Upper lobe of right lung (tissue), 1 donor: ENCODE measurements at regions not wholly inside any gene's neighbourhood (a gene's known extent, or its start where the extent isn't known, plus 50 kb on each side); places are given as distances from the start of the nearest gene placed in this dataset.

Experiments
- ATAC-seq: fragments of 200-7000 bp; cut with Tn5 transposase; one replicate; pipeline ENCODE4 v1.9.1; 2020; ENCODE audit warnings: mild to moderate bottlenecking, moderate library complexity
- DNase-seq: peaks from one replicate; pipeline ENCODE4 v3.0.0-alpha.2; 2020
- H3K27ac ChIP-seq: fragments of 200-600 bp; one replicate; pipeline ENCODE4 v1.8.0; 2022
- H3K27me3 ChIP-seq: fragments of 200-600 bp; one replicate; pipeline ENCODE4 v1.8.0; 2022; ENCODE audit warnings: mild to moderate bottlenecking
- H3K36me3 ChIP-seq: fragments of 200-600 bp; one replicate; pipeline ENCODE4 v1.8.0; 2022
- H3K4me1 ChIP-seq: fragments of 200-600 bp; one replicate; pipeline ENCODE4 v1.8.0; 2022
- H3K4me3 ChIP-seq: fragments of 200-600 bp; one replicate; pipeline ENCODE4 v1.8.0; 2022; ENCODE audit warnings: mild to moderate bottlenecking
- H3K9me3 ChIP-seq: fragments of 200-600 bp; one replicate; pipeline ENCODE4 v1.8.0; 2022
- CTCF ChIP-seq: fragments of 200-600 bp; IDR thresholded peaks from one replicate; pipeline ENCODE4 v1.8.0; 2022; ENCODE audit warnings: antibody characterized with exemption
- intact Hi-C: fragments of 100-400 bp; cut with DNase I; formaldehyde crosslinking; loops from one replicate; pipeline ENCODE4 v1.11.0; 2022
- donor health status: DM: no; HTN: yes; CAD: no; lungs with severe emphysema.

- Histone ChIP-seq H3K4me3 (no peak overlapping the region), H3K4me1 (no peaks in the 10 kb centered on the region), H3K36me3 (no peaks in the 10 kb centered on the region), H3K27me3 (no peaks in the 10 kb centered on the region), H3K9me3 (no peaks in the 10 kb centered on the region), H3K27ac (no peak overlapping the region)
- peak; percentile 26 for DNase-seq
- TF ChIP-seq CTCF = no peak
- intact Hi-C loops = no loop called here
- ATAC-seq = no peak
Observed at GRCh38 chr2:126796931-126797621, 101.6 kb upstream of the TEX51 start.

GRCh38 chr2:126797622-126798275 is 100.9 kb upstream of the TEX51 start:
- Histone ChIP-seq H3K9me3 (no peaks in the 10 kb centered on the region), H3K27ac (no peak overlapping the region), H3K4me1 (no peaks in the 10 kb centered on the region), H3K4me3 (no peak overlapping the region), H3K36me3 (no peaks in the 10 kb centered on the region), H3K27me3 (no peaks in the 10 kb centered on the region)
- no peak for ATAC-seq
- DNase-seq = peak; percentile 48
- TF ChIP-seq CTCF = no peak
- intact Hi-C loops = no loop called here

- H3K27ac ChIP-seq = no peak overlapping the region
- H3K9me3 ChIP-seq = no peaks in the 10 kb centered on the region
- H3K27me3 ChIP-seq = no peaks in the 10 kb centered on the region
- no peak overlapping the region for H3K4me3 ChIP-seq
- no peaks in the 10 kb centered on the region for H3K36me3 ChIP-seq
- no peak for TF ChIP-seq CTCF
- DNase-seq (peak; percentile 18), ATAC-seq (no peak)
- intact Hi-C loops = no loop called here
- no peaks in the 10 kb centered on the region for H3K4me1 ChIP-seq
Observed at GRCh38 chr2:126798276-126799140, 100.2 kb upstream of the TEX51 start.

GRCh38 chr2:126799301-126799700 is 99.4 kb upstream of the TEX51 start:
- Histone ChIP-seq H3K27ac (no peak overlapping the region), H3K36me3 (no peaks in the 10 kb centered on the region), H3K9me3 (no peaks in the 10 kb centered on the region), H3K27me3 (no peaks in the 10 kb centered on the region), H3K4me1 (no peaks in the 10 kb centered on the region), H3K4me3 (no peak overlapping the region)
- peak; percentile 13 for ATAC-seq
- intact Hi-C loops = no loop called here
- TF ChIP-seq CTCF = no peak
- no peak for DNase-seq

GRCh38 chr2:126801473-126801872 is 97.2 kb upstream of the TEX51 start:
- DNase-seq (peak; percentile 6), ATAC-seq (no peak)
- intact Hi-C loops = no loop called here
- H3K36me3 ChIP-seq = no peaks in the 10 kb centered on the region
- no peaks in the 10 kb centered on the region for H3K9me3 ChIP-seq
- TF ChIP-seq CTCF = no peak
- no peak overlapping the region for H3K27ac ChIP-seq
- H3K4me1 ChIP-seq = no peaks in the 10 kb centered on the region
- H3K4me3 ChIP-seq = no peak overlapping the region
- H3K27me3 ChIP-seq = no peaks in the 10 kb centered on the region
